ENCODE measurements at regions not wholly inside any gene's neighbourhood (a gene's known extent, or its start where the extent isn't known, plus 50 kb on each side); places are given as distances from the start of the nearest gene placed in this dataset.

- Histone ChIP-seq H3K27ac (ENCODE audit: low read length) (no peak overlapping the region), H3K4me1 (ENCODE audit: insufficient read depth, low read length) (no peaks in the 10 kb centered on the region), H3F3A (ENCODE audit: low read length, unreplicated experiment) (no peaks in the 10 kb centered on the region), H3K36me3 (ENCODE audit: low read depth, low read length) (no peaks in the 10 kb centered on the region), H3K9ac (ENCODE audit: low read length) (no peak overlapping the region), H2AFZ (ENCODE audit: low read length) (no peak overlapping the region), H3K9me2 (replicated peaks; ENCODE audit: low read length) (no peaks in the 10 kb centered on the region), H3K79me2 (ENCODE audit: low read length) (no peaks in the 10 kb centered on the region), H3K9me3 (ENCODE audit: low read length) (no peaks in the 10 kb centered on the region), H3K4me3 (ENCODE audit: low read length) (no peak overlapping the region), H3K27me3 (ENCODE audit: low read length) (no peaks in the 10 kb centered on the region), H3K4me2 (ENCODE audit: low read length) (no peak overlapping the region), H4K20me1 (ENCODE audit: low read length) (no peaks in the 10 kb centered on the region)
- peak; percentile 31 for DNase-seq
- no peak for TF ChIP-seq EZH2 (IDR thresholded peaks at IDR 0.05; ENCODE audit: low read length, unreplicated experiment)
- no peak for TF ChIP-seq EZH2phosphoT487 (IDR thresholded peaks at IDR 0.05; ENCODE audit: borderline replicate concordance, low read length)
- no peak for TF ChIP-seq CTCF (conservative IDR thresholded peaks at IDR 0.05; ENCODE audit: low read depth, low read length)
- POLR2A ChIA-PET (ENCODE audit: unreplicated experiment), result no interaction called here
- no TSS peak for BruUV-seq (replicated peaks)
- ATAC-seq, result no peak
- intact Hi-C loops (cut with micrococcal nuclease), result no loop called here
- CTCF ChIA-PET, result no interaction called here
Measured at GRCh38 chr14:41022932-41023331, 583.7 kb upstream of the LRFN5 start.

- H3K27me3 ChIP-seq (ENCODE audit: low read length), result no peaks in the 10 kb centered on the region
- no peaks in the 10 kb centered on the region for H3K9me3 ChIP-seq (ENCODE audit: low read length)
- no peaks in the 10 kb centered on the region for H3K36me3 ChIP-seq (ENCODE audit: low read depth, low read length)
- no peak overlapping the region for H3K27ac ChIP-seq (ENCODE audit: low read length)
- intact Hi-C loops (cut with micrococcal nuclease), result loop anchor here (5.0 kb wide), 1 partner anchor 106 kb away; no protein-coding TSS in a partner anchor
- no peaks in the 10 kb centered on the region for H3K4me1 ChIP-seq (ENCODE audit: insufficient read depth, low read length)
- TF ChIP-seq CTCF (conservative IDR thresholded peaks at IDR 0.05; ENCODE audit: low read depth, low read length), result no peak
- POLR2A ChIA-PET (ENCODE audit: unreplicated experiment), result no interaction called here
- CTCF ChIA-PET, result no interaction called here
- DNase-seq (no peak), ATAC-seq (no peak)
- no TSS peak for BruUV-seq (replicated peaks)
- no peaks in the 10 kb centered on the region for H3K79me2 ChIP-seq (ENCODE audit: low read length)
- no peaks in the 10 kb centered on the region for H4K20me1 ChIP-seq (ENCODE audit: low read length)
- H3K9ac ChIP-seq (ENCODE audit: low read length), result no peak overlapping the region
- no peaks in the 10 kb centered on the region for H3F3A ChIP-seq (ENCODE audit: low read length, unreplicated experiment)
- no peaks in the 10 kb centered on the region for H3K9me2 ChIP-seq (replicated peaks; ENCODE audit: low read length)
- H2AFZ ChIP-seq (ENCODE audit: low read length), result no peak overlapping the region
- H3K4me2 ChIP-seq (ENCODE audit: low read length), result no peak overlapping the region
- H3K4me3 ChIP-seq (ENCODE audit: low read length), result no peak overlapping the region
Measured at GRCh38 chr14:41016213-41016612, 590.5 kb upstream of the LRFN5 start.

- BruUV-seq (replicated peaks), result no TSS peak
- DNase-seq, result no peak
- H3F3A ChIP-seq (ENCODE audit: low read length, unreplicated experiment), result no peaks in the 10 kb centered on the region
- no peaks in the 10 kb centered on the region; the same call in 1 of the 2 replicates for H4K20me1 ChIP-seq (ENCODE audit: low read length)
- H3K27me3 ChIP-seq (ENCODE audit: low read length), result no peaks in the 10 kb centered on the region
- peak; percentile 63 for ATAC-seq
- no peak overlapping the region for H3K9ac ChIP-seq (ENCODE audit: low read length)
- H3K27ac ChIP-seq (ENCODE audit: low read length), result no peak overlapping the region
- TF ChIP-seq EZH2phosphoT487 (IDR thresholded peaks at IDR 0.05; ENCODE audit: borderline replicate concordance, low read length) (no peak), EZH2 (IDR thresholded peaks at IDR 0.05; ENCODE audit: low read length, unreplicated experiment) (no peak), CTCF (conservative IDR thresholded peaks at IDR 0.05; ENCODE audit: low read depth, low read length) (no peak)
- POLR2A ChIA-PET (ENCODE audit: unreplicated experiment), result no interaction called here
- H3K9me3 ChIP-seq (ENCODE audit: low read length), result no peaks in the 10 kb centered on the region
- no peak overlapping the region for H2AFZ ChIP-seq (ENCODE audit: low read length)
- intact Hi-C loops (cut with micrococcal nuclease), result no loop called here
- H3K9me2 ChIP-seq (replicated peaks; ENCODE audit: low read length), result no peaks in the 10 kb centered on the region
- no peak overlapping the region for H3K4me2 ChIP-seq (ENCODE audit: low read length)
- no peaks in the 10 kb centered on the region for H3K4me1 ChIP-seq (ENCODE audit: insufficient read depth, low read length)
- no peaks in the 10 kb centered on the region for H3K36me3 ChIP-seq (ENCODE audit: low read depth, low read length)
- H3K79me2 ChIP-seq (ENCODE audit: low read length), result no peaks in the 10 kb centered on the region
- CTCF ChIA-PET, result no interaction called here
- H3K4me3 ChIP-seq (ENCODE audit: low read length), result no peak overlapping the region
Measured at GRCh38 chr14:41000350-41000749, 606.3 kb upstream of the LRFN5 start.
